SK-N-MC (cell line): ENCODE measurements at regions not wholly inside any gene's neighbourhood (a gene's known extent, or its start where the extent isn't known, plus 50 kb on each side); places are given as distances from the start of the nearest gene placed in this dataset.

Source experiments
- EZH2 ChIP-seq: fragments of 200-600 bp; sonication (generic); IDR thresholded peaks from one replicate; pipeline ENCODE4 v1.6.1; 2017; ENCODE audit warnings: antibody characterized with exemption
- FOXP2 ChIP-seq: optimal IDR thresholded peaks from 2 replicates; pipeline ENCODE3; 2011; ENCODE audit warnings: mild to moderate bottlenecking, moderate library complexity; ENCODE audit not compliant: insufficient read depth; ENCODE audit errors: extremely low read length, control extremely low read depth
- POLR2AphosphoS5 ChIP-seq: IDR thresholded peaks from 2 replicates; pipeline ENCODE4 v1.6.1; 2012; ENCODE audit warnings: mild to moderate bottlenecking, low read depth, low read length, borderline replicate concordance

DNA sequence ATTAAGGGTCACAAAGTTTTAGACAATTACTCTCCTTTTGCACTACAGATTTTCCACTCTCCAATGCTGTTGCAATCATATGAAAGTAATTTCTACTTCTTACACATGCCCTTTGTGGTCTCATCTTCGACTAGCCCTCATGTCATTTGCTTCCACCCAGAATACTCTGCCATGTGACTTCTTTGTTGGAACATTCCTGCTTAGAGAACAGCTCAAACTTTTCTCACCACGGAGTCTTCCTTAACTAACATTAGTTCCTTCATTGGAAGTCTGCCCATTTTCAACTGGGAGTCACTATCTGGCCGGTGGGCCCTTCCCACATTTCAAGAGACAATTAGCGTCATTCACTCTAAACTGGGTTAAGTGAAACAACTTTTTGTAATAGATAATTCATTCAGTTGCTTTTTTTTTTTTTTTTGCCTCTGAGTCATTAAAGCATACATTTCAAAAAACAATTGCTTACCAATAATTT is 142.6 kb upstream of the PALMD start:
- no peak for TF ChIP-seq POLR2AphosphoS5
- TF ChIP-seq EZH2: no peak
- no peak for TF ChIP-seq FOXP2
